NCI-H1930 (cell line): ENCODE measurements at regions not wholly inside any gene's neighbourhood (a gene's known extent, or its start where the extent isn't known, plus 50 kb on each side); places are given as distances from the start of the nearest gene placed in this dataset.

ENCODE experiments used
- DNase-seq, 2 experiments: peaks; one replicate each; lab custom pipeline; 2025; lab: John Stamatoyannopoulos, UW

- DNase-seq: no peak
Observed at GRCh38 chr4:19720610-19721009, 531.1 kb upstream of the SLIT2 start.

GRCh38 chr4:19720190-19720589 is 531.5 kb upstream of the SLIT2 start:
- DNase-seq: no peak

- DNase-seq: no peak
Observed at GRCh38 chr4:19711871-19712270, 539.8 kb upstream of the SLIT2 start.

GRCh38 chr4:19707876-19708275 is 543.8 kb upstream of the SLIT2 start:
- no peak for DNase-seq

- DNase-seq: no peak
Observed at GRCh38 chr4:19703391-19703790, 548.3 kb upstream of the SLIT2 start.

- no peak for DNase-seq
Observed at GRCh38 chr4:19700992-19701391, 550.7 kb upstream of the SLIT2 start.

GRCh38 chr4:19698961-19699360 is 552.7 kb upstream of the SLIT2 start:
- DNase-seq: no peak

GRCh38 chr4:19694812-19695211 is 556.9 kb upstream of the SLIT2 start:
- DNase-seq: no peak

GRCh38 chr4:19693936-19694570 is 557.7 kb upstream of the SLIT2 start:
- no peak for DNase-seq

- no peak for DNase-seq
Observed at GRCh38 chr4:19689511-19689910, 562.2 kb upstream of the SLIT2 start.

GRCh38 chr4:19686456-19686855 is 565.2 kb upstream of the SLIT2 start:
- no peak for DNase-seq

GRCh38 chr4:19684084-19684483 is 567.6 kb upstream of the SLIT2 start:
- DNase-seq: no peak

GRCh38 chr4:19683426-19683825 is 568.3 kb upstream of the SLIT2 start:
- DNase-seq: no peak

- DNase-seq: no peak
Observed at GRCh38 chr4:19677211-19677610, 574.5 kb upstream of the SLIT2 start.

GRCh38 chr4:19675172-19675811 is 576.4 kb upstream of the SLIT2 start:
- DNase-seq: no peak

- no peak for DNase-seq
Observed at GRCh38 chr4:19659101-19659500, 592.6 kb upstream of the SLIT2 start.

GRCh38 chr4:19657856-19658255 is 593.8 kb upstream of the SLIT2 start:
- DNase-seq: no peak

GRCh38 chr4:19655666-19656065 is 596.0 kb upstream of the SLIT2 start:
- DNase-seq: no peak

GRCh38 chr4:19650903-19651864 is 600.5 kb upstream of the SLIT2 start:
- DNase-seq: no peak

GRCh38 chr4:19645589-19645988 is 606.1 kb upstream of the SLIT2 start:
- DNase-seq: no peak

- DNase-seq: no peak
Observed at GRCh38 chr4:19636451-19636850, 615.3 kb upstream of the SLIT2 start.

- no peak for DNase-seq
Observed at GRCh38 chr4:19631814-19632213, 619.9 kb upstream of the SLIT2 start.

GRCh38 chr4:19623866-19624265 is 627.8 kb upstream of the SLIT2 start:
- DNase-seq: no peak
